ENCODE measurements at regions not wholly inside any gene's neighbourhood (a gene's known extent, or its start where the extent isn't known, plus 50 kb on each side); places are given as distances from the start of the nearest gene placed in this dataset.
A peak's percentile ranks its signal among the peaks of the same experiment; 100 is the strongest.

- FAIRE-seq (no peak), DNase-seq (ENCODE audit: low spot score) (peak; percentile 26)
Measured at GRCh38 chr3:40593351-40593750, 68.6 kb downstream of the ZNF621 start.

DNA sequence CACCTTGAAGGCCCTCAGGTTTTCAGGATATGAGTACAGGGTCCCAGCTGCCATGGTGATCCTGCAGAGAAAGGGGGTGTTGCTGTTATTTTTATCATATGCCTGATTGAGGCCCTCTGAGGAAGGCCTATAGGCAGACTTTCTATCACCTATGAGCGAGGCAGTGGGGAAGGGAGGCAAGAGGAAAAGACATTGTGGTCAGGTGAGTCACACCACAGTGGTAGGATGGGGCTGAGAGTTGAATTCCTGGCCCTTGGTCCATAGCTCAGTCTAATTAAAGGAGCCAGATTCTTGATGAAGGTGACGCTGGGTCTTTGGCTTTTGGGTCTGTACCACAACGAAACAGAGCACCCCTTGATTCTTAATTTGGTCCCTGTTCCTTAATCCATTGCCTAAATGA is 72.7 kb downstream of the ZNF621 start:
- FAIRE-seq (peak; percentile 59), DNase-seq (ENCODE audit: low spot score) (peak; percentile 85)

- FAIRE-seq, result no peak
Measured at GRCh38 chr3:40598338-40598737, 73.6 kb downstream of the ZNF621 start.

DNA sequence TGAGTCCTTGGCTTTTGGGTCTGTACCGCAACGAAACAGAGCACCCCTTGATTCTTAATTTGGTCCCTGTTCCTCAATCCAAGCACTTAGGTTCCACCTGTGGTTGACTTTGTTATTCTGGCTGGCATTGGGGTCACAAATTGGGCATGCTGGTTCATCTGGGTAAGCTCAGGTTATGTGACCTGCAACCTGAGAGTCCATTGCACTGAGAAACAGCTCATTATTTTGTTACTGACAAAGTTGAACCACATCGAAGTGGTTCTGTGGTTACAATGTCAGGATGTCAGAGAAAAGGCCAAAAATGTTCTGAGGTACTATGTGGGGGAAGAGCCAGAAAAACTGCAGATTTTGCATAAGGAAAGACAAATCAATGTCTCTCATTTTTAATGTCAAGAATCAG is 74.2 kb downstream of the ZNF621 start:
- DNase-seq (ENCODE audit: low spot score), result no peak
- no peak for FAIRE-seq

More at GRCh38 chr3:40598338-40598737, 73.6 kb downstream of the ZNF621 start:
- DNase-seq (ENCODE audit: low spot score), result no peak

DNA sequence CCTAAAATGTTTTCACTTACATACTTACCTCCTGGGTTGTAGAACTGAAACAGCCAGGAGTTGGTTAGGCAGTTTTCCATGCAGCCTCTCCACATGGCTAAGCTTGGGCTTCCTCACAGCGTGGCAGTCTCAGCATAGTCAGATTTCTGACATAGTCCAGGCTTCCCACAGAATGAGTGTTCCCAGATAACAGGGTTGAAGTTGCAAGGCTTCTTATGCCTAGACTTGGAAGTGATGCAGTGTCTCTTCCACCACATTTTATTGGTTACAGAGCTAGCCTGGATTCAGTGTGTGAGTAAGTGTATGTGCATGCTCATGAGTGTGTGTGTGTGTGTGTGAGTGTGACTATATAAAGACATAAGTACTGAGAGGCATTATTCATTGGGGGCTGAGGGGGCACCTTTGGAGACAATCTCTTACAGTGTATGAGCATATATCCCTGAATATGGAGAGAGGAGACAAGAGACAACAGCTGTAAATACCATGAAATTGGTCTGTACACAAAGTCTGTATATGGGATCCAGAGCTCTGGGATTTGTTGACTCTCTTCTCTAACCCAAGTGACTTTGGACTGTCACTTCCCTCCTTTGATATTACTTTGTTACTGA is 78.1 kb downstream of the ZNF621 start:
- no peak for DNase-seq (ENCODE audit: low spot score)
- peak; percentile 50 for FAIRE-seq

DNA sequence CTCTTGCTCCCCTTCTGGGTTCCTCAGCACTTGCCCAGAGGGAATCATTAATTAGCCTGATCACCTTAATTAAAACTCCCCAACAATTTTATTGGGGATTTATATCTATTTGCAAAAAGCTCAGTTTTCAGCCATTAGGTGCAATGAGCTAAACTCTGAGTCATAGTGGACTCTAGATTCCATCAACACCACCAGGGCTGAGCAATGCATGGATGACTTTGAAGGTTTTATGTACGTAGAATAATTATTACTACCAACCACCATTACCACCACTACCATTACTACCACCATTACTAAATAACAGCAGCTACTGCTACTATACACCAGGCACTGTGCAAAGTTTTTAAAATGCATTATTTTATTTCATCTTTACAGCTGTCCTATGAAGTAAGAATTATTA is 81.2 kb downstream of the ZNF621 start:
- FAIRE-seq, result no peak
- DNase-seq (ENCODE audit: low spot score), result no peak

DNA sequence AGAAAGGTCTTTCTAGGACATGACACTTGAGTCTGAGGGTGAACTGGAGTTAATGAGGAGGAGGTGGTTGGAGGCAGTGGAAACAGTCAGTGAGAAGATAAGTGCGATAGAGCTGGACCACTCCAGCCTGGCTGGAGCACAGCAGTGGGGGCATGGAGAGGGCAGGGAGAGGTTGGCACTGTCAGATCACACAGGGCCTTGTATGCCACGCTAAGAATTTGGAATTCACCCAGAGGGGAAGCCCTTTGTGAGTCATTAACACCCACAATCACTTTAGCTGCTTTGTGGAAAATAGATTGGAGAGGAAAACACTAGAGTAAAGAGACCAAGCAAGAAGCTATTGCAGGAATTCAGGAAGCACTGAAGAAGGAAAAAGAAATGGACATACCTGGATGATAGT is 83.3 kb downstream of the ZNF621 start:
- DNase-seq (ENCODE audit: low spot score) (no peak), FAIRE-seq (no peak)

GRCh38 chr3:40613306-40613705 is 88.5 kb downstream of the ZNF621 start:
- DNase-seq (ENCODE audit: low spot score) (no peak), FAIRE-seq (no peak)

- no peak for FAIRE-seq
Measured at GRCh38 chr3:40615110-40615915, 90.6 kb downstream of the ZNF621 start.

GRCh38 chr3:40615918-40616819 is 91.4 kb downstream of the ZNF621 start:
- DNase-seq (ENCODE audit: low spot score) (no peak), FAIRE-seq (no peak)

More at GRCh38 chr3:40615110-40615915, 90.6 kb downstream of the ZNF621 start:
- no peak for DNase-seq (ENCODE audit: low spot score)

- DNase-seq (ENCODE audit: low spot score) (no peak), FAIRE-seq (no peak)
Measured at GRCh38 chr3:40617084-40617483, 92.3 kb downstream of the ZNF621 start.

GRCh38 chr3:40618158-40618557 is 93.4 kb downstream of the ZNF621 start:
- no peak for FAIRE-seq
- DNase-seq (ENCODE audit: low spot score), result no peak

GRCh38 chr3:40620151-40620550 is 95.4 kb downstream of the ZNF621 start:
- DNase-seq (ENCODE audit: low spot score) (no peak), FAIRE-seq (no peak)

DNA sequence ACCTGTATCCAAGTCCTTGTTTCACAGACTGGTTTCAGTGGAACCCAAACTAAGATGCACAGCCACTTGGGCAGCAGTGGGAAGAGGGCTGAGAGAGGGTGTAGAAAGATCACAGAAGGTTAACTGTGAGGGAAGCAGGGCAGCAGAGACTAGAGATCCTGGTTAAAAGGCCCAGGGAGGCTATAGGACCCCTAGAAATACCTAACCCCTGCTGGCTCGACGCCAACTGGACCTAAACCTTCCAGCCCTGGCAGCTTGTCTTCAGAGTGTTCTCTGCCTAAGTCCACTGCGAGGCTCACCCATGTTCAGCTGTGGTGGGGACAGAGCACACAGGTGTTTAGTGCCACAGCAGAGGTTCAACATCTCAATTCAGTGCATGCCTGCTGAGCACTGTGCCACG is 96.5 kb downstream of the ZNF621 start:
- DNase-seq (ENCODE audit: low spot score) (no peak), FAIRE-seq (no peak)

DNA sequence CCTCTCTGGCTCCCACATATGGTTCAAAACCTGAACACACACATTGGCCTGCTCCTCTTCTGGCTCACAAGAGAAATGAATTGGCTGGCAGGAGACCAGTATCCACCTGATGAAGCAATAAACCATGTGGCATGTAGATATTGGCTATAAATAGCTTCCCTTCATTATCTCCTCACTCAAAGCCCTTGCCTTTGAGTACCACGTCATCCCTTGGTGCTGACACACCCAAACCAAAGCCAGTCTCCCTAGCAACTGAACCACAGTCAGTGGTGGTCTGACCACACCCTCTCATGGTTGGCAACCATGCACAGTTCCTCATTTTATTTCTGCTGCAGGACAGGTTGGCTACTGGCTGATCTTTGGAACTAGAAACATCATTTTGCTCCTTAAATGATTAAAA is 98.8 kb downstream of the ZNF621 start:
- DNase-seq (ENCODE audit: low spot score) (peak; percentile 57), FAIRE-seq (peak; percentile 46)

GRCh38 chr3:40624189-40624769 is 99.5 kb downstream of the ZNF621 start:
- DNase-seq (ENCODE audit: low spot score) (no peak), FAIRE-seq (no peak)

GRCh38 chr3:40627095-40627494 is 102.3 kb downstream of the ZNF621 start:
- FAIRE-seq, result no peak
- DNase-seq (ENCODE audit: low spot score), result no peak

GRCh38 chr3:40628984-40629383 is 104.2 kb downstream of the ZNF621 start:
- DNase-seq (ENCODE audit: low spot score) (no peak), FAIRE-seq (no peak)

GRCh38 chr3:40631341-40631995 is 106.7 kb downstream of the ZNF621 start:
- FAIRE-seq, result no peak

GRCh38 chr3:40637906-40638305 is 113.1 kb downstream of the ZNF621 start:
- no peak for FAIRE-seq
- no peak for DNase-seq (ENCODE audit: low spot score)

More at GRCh38 chr3:40631341-40631995, 106.7 kb downstream of the ZNF621 start:
- no peak for DNase-seq (ENCODE audit: low spot score)

DNA sequence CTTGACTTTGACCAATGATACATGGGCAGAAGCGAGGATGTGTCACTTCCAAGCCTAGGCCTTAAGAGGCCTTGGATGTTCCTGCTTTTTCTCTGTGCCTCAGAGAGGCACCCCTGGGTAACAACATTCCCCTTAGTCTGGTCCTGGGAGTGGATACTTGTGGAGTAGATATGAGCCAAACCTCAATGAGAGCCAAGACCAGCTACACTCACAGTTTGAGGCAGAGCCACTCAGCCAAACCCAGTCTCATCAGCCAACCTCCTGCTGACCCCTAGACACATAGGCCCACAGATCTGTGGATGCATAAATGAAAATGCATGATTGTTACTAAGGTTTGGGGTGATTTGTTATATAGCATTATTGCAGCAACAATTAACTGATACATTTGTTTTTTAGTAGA is 114.2 kb downstream of the ZNF621 start:
- FAIRE-seq (no peak), DNase-seq (ENCODE audit: low spot score) (no peak)
